GM12878 (cell line): ENCODE measurements at regions not wholly inside any gene's neighbourhood (a gene's known extent, or its start where the extent isn't known, plus 50 kb on each side); places are given as distances from the start of the nearest gene placed in this dataset.

Source experiments
- ATAC-seq: fragments of 200-7000 bp; cut with Tn5 transposase; 3 replicates; pipeline ENCODE4 v1.9.1; 2020; ENCODE audit warnings: mild to moderate bottlenecking, moderate library complexity
- BruUV-seq: library from RNA; stranded (reverse); fragments of 400-500 nt; replicated peaks from 2 replicates; lab custom pipeline; 2021; lab: Mats Ljungman, UMichigan
- CTCF ChIA-PET: fragments of 300-600 bp; sonication (Branson Sonifier 250); formaldehyde crosslinking; extraction: SDS; loops from one replicate; lab custom pipeline; 2021; ENCODE audit warnings: inconsistent platforms; lab: Yijun Ruan, JAX
- POLR2A ChIA-PET: fragments of 350-600 bp; formaldehyde crosslinking; extraction: SDS; loops from one replicate; lab custom pipeline; 2021; ENCODE audit warnings: inconsistent platforms; lab: Charles Lee
- RAD21 ChIA-PET: fragments of 300-600 bp; sonication (Branson Sonifier 250); formaldehyde crosslinking; loops from one replicate; lab custom pipeline; 2023; ENCODE audit warnings: antibody characterized with exemption; ENCODE audit not compliant: unreplicated experiment; lab: Charles Lee
- SMC1A ChIA-PET: fragments of 300-600 bp; sonication (Branson Sonifier 250); formaldehyde crosslinking; loops from one replicate; lab custom pipeline; 2023; ENCODE audit not compliant: unreplicated experiment, uncharacterized antibody; lab: Charles Lee
- DNase-seq: peaks from one replicate; pipeline ENCODE4 v3.0.0-alpha.2; 2011; ENCODE audit warnings: low read depth, low spot score
- FAIRE-seq: peaks from 3 replicates; lab custom pipeline; 2011; peaks lifted over from hg19 to GRCh38; lab: Jason Lieb, UNC
- H2AFZ ChIP-seq: 2 replicates; pipeline ENCODE4 v1.6.0; 2011; ENCODE audit warnings: low read depth, low read length, control low read depth; ENCODE audit not compliant: control insufficient read depth
- H3K27ac ChIP-seq: 2 replicates; pipeline ENCODE4 v1.5.1; 2011; ENCODE audit warnings: control low read depth; ENCODE audit not compliant: control insufficient read depth, insufficient read depth
- H3K27me3 ChIP-seq, 2 experiments: replicated peaks in 1 of 2; 2 replicates each; pipeline versions ENCODE4 v1.6.0 to v1.6.1; 2011; ENCODE audit warnings: low read length in 1 of 2; ENCODE audit not compliant: control insufficient read depth in 2 of 2, insufficient read depth in 2 of 2
- H3K36me3 ChIP-seq, 2 experiments: 2 replicates each; pipeline ENCODE4 v1.5.1; 2011; ENCODE audit warnings: low read length in 1 of 2; ENCODE audit not compliant: control insufficient read depth in 2 of 2, insufficient read depth in 2 of 2
- H3K4me1 ChIP-seq: 2 replicates; pipeline ENCODE4 v1.6.1; 2011; ENCODE audit warnings: mild to moderate bottlenecking, low read length, moderate library complexity, mixed read lengths; ENCODE audit not compliant: control insufficient read depth, insufficient read depth
- H3K4me2 ChIP-seq: 2 replicates; pipeline ENCODE4 v1.6.0; 2011; ENCODE audit warnings: control low read depth; ENCODE audit not compliant: control insufficient read depth, insufficient read depth
- H3K4me3 ChIP-seq: fragments of 200-600 bp; sonication (generic); 2 replicates; pipeline ENCODE4 v1.5.1; 2016
- H3K79me2 ChIP-seq: 2 replicates; pipeline ENCODE4 v1.6.0; 2011; ENCODE audit warnings: low read length; ENCODE audit not compliant: control insufficient read depth, insufficient read depth
- H3K9ac ChIP-seq: 2 replicates; pipeline ENCODE4 v1.8.0; 2011; ENCODE audit warnings: low read length, control low read depth, mixed read lengths; ENCODE audit not compliant: control insufficient read depth, insufficient read depth
- H3K9me3 ChIP-seq: replicated peaks from 3 replicates; pipeline ENCODE4 v1.5.1; 2011; ENCODE audit warnings: mild to moderate bottlenecking, low read length; ENCODE audit not compliant: control insufficient read depth, insufficient read depth
- H4K20me1 ChIP-seq: 2 replicates; pipeline ENCODE4 v1.6.0; 2011; ENCODE audit not compliant: control insufficient read depth, insufficient read depth
- BRCA1 ChIP-seq: IDR thresholded peaks from 2 replicates; pipeline ENCODE4 v1.6.1; 2011; ENCODE audit warnings: low read depth, low read length, improper control_type of control experiment
- ETV6 ChIP-seq, 2 experiments: fragments of 450-650 bp in 1 of 2; IDR thresholded peaks in 1 of 2; conservative IDR thresholded peaks in 1 of 2; 2 replicates each; pipeline ENCODE4 v1.6.1; 2014; ENCODE audit warnings: antibody characterized with exemption in 1 of 2, borderline replicate concordance in 1 of 2, low read depth in 1 of 2, mild to moderate bottlenecking in 1 of 2, moderate library complexity in 1 of 2
- HDAC6 ChIP-seq: fragments of 200-600 bp; sonication (generic); IDR thresholded peaks from one replicate; pipeline ENCODE4 v1.8.0; 2017; ENCODE audit warnings: antibody characterized with exemption; ENCODE audit not compliant: unreplicated experiment
- IRF4 ChIP-seq: IDR thresholded peaks from 2 replicates; pipeline ENCODE4 v1.6.1; 2011; ENCODE audit warnings: low read depth, low read length
- KAT2A ChIP-seq: conservative IDR thresholded peaks from 2 replicates; pipeline ENCODE4 v1.6.1; 2011; ENCODE audit warnings: low read depth, low read length; ENCODE audit not compliant: control insufficient read depth
- NFXL1 ChIP-seq: fragments of 450-650 bp; IDR thresholded peaks from 2 replicates; pipeline ENCODE4 v1.6.1; 2017; ENCODE audit warnings: antibody characterized with exemption, mild to moderate bottlenecking, borderline replicate concordance
- NR2F1 ChIP-seq: fragments of 450-650 bp; conservative IDR thresholded peaks from 2 replicates; pipeline ENCODE4 v1.6.1; 2017; ENCODE audit warnings: mild to moderate bottlenecking
- RAD51 ChIP-seq: fragments of 450-650 bp; IDR thresholded peaks from 2 replicates; pipeline ENCODE4 v1.6.1; 2016; ENCODE audit warnings: moderate library complexity, mild to moderate bottlenecking, inconsistent platforms
- SMAD5 ChIP-seq: IDR thresholded peaks from 2 replicates; pipeline ENCODE4 v1.6.1; 2016; ENCODE audit warnings: antibody characterized with exemption, low read depth
- STAT1 ChIP-seq: fragments of 450-650 bp; conservative IDR thresholded peaks from 2 replicates; pipeline ENCODE4 v1.6.1; 2014; ENCODE audit warnings: antibody characterized with exemption, mild to moderate bottlenecking
- ZSCAN29 ChIP-seq: fragments of 450-650 bp; IDR thresholded peaks from 2 replicates; pipeline ENCODE4 v1.6.1; 2017; ENCODE audit warnings: mild to moderate bottlenecking, moderate library complexity
- WGBS: methylation state at CpG from one replicate; pipeline ENCODE4 v1.1.6; 2016; ENCODE audit warnings: low lambda C conversion rate; ENCODE audit not compliant: insufficient replicate concordance, insufficient coverage; ENCODE audit errors: missing lambda C conversion rate; 5-methylcytosine and 5-hydroxymethylcytosine counted together
- in situ Hi-C: fragments of 300-500 bp; cut with MboI; formaldehyde crosslinking; loops from 9 replicates; pipeline ENCODE4 v1.14.3; 2018; ENCODE audit warnings: mixed read lengths
- intact Hi-C: fragments of 100-400 bp; cut with micrococcal nuclease; formaldehyde crosslinking; loops from one replicate; pipeline ENCODE4 v1.14.2; 2022; ENCODE audit not compliant: unreplicated experiment
- TF ChIP-seq, protein P1 (sequence below): fragments of 450-650 bp; IDR thresholded peaks from 2 replicates; pipeline ENCODE4 v1.6.1; 2016; ENCODE audit warnings: mild to moderate bottlenecking
- TF ChIP-seq, protein P2 (sequence below): fragments of 450-650 bp; conservative IDR thresholded peaks from 2 replicates; pipeline ENCODE4 v1.6.1; 2017; ENCODE audit warnings: mild to moderate bottlenecking, moderate library complexity

DNA sequence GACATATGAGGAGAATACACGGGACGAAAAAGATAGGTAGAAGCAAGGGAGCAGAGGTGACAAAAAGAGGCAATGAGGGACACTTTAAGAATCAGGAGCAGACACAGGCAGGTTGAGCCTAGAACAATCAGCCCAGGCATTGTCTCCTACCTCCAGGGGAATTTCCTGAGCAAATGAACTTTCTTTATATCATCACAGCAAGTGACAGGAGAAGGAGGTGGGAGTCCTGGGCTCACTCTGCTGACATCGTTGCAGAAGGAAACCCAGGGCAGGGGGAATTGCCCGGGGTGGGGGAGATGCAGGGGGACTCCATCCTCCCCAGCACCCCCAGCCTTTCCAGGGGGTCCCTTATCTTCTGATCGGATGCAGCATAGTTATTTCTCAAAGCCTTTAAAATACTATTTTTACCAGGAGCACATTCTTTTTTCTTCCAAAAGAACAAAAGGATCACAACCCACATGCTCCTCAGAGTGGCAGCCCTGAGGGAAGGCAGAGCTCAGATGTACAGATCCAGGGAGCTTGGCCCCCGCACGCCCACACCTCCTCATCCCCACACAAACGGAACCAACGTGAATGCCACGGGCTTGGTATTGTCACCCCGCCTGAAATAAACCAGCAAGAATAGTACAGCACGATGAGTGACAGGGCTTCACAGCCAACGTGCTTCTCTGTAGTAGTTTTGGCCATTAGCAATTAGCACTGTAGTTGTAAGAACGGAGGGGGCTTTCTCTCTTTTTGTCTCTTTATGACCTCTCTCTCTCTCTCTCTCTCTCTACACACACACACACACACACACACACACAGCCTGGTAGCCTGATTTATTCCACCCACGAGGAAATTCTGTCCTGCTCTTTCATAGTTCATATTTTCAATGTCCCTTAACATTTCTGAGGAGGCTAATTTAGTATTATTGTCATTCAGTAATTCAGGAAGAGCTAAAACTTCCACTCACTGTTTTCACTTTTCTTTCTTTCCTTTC, 169.5 kb upstream of the UBL3 start:
- intact Hi-C loops = no loop called here
- no peaks in the 10 kb centered on the region for H4K20me1 ChIP-seq
- RAD21 ChIA-PET = no interaction called here
- H3K4me1 ChIP-seq = no peaks in the 10 kb centered on the region
- no peaks in the 10 kb centered on the region for H3K36me3 ChIP-seq
- SMC1A ChIA-PET = interaction anchor here (3.3 kb wide), 1 partner anchor 8 kb away, joined by 9 read pairs; no protein-coding TSS in a partner anchor
- H2AFZ ChIP-seq = no peak overlapping the region
- H3K9ac ChIP-seq = no peak overlapping the region
- H3K4me2 ChIP-seq = no peak overlapping the region
- no peak overlapping the region for H3K27ac ChIP-seq
- 0 out of 4 replicates have a peak, but pooled peaks cover 0 to 2% of the 10 kb centered on the region in 2 experiments for H3K27me3 ChIP-seq
- H3K9me3 ChIP-seq = no peaks in the 10 kb centered on the region
- no peak for TF ChIP-seq KAT2A
- TF ChIP-seq, protein P1, sequence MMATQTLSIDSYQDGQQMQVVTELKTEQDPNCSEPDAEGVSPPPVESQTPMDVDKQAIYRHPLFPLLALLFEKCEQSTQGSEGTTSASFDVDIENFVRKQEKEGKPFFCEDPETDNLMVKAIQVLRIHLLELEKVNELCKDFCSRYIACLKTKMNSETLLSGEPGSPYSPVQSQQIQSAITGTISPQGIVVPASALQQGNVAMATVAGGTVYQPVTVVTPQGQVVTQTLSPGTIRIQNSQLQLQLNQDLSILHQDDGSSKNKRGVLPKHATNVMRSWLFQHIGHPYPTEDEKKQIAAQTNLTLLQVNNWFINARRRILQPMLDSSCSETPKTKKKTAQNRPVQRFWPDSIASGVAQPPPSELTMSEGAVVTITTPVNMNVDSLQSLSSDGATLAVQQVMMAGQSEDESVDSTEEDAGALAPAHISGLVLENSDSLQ = peak; percentile 33; the same call in 1 of the 2 replicates
- FAIRE-seq (no peak), ATAC-seq (no peak), DNase-seq (no peak)
- BruUV-seq = no TSS peak
- H3K4me3 ChIP-seq = no peak overlapping the region
- no peaks in the 10 kb centered on the region for H3K79me2 ChIP-seq
- 45% methylated on average over 15 of the region's 15 CpGs for WGBS
- POLR2A ChIA-PET = no interaction called here
- in situ Hi-C loops = no loop called here
- CTCF ChIA-PET = no interaction called here

DNA sequence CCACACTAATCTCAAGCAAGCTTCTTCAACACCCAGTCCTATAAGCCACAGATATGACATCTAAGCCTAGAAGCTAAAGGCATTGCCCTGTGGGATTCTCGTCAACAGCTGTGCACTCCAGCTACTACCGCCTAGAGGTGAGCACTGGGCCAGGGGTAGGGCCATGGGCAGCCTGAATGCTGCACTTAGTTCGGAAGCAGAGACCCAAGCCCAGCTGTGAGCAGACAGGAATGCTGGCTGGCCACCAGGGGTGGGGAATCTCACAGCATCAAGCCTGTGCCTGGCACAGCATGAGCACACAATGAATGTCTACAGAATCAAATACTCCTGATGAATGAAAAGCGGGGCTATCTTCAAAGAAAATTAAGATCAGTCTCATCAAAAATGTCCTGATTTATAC, 167.5 kb upstream of the UBL3 start:
- H3K9ac ChIP-seq = no peak overlapping the region
- H2AFZ ChIP-seq = no peak overlapping the region
- no peak overlapping the region for H3K27ac ChIP-seq
- ChIA-PET CTCF (no interaction called here), SMC1A (interaction anchor here (3.3 kb wide), 1 partner anchor 11 kb away, joined by 9 read pairs; no protein-coding TSS in a partner anchor), RAD21 (no interaction called here), POLR2A (no interaction called here)
- intact Hi-C loops (no loop called here), in situ Hi-C loops (no loop called here)
- no TSS peak for BruUV-seq
- no peaks in the 10 kb centered on the region for H3K79me2 ChIP-seq
- no peaks in the 10 kb centered on the region for H4K20me1 ChIP-seq
- no peaks in the 10 kb centered on the region for H3K27me3 ChIP-seq
- no peak overlapping the region for H3K4me3 ChIP-seq
- ATAC-seq (no peak), DNase-seq (no peak), FAIRE-seq (no peak)
- no peak overlapping the region for H3K4me2 ChIP-seq
- WGBS = 46% methylated on average over 4 of the region's 4 CpGs
- H3K4me1 ChIP-seq = no peaks in the 10 kb centered on the region
- TF ChIP-seq, protein P2, sequence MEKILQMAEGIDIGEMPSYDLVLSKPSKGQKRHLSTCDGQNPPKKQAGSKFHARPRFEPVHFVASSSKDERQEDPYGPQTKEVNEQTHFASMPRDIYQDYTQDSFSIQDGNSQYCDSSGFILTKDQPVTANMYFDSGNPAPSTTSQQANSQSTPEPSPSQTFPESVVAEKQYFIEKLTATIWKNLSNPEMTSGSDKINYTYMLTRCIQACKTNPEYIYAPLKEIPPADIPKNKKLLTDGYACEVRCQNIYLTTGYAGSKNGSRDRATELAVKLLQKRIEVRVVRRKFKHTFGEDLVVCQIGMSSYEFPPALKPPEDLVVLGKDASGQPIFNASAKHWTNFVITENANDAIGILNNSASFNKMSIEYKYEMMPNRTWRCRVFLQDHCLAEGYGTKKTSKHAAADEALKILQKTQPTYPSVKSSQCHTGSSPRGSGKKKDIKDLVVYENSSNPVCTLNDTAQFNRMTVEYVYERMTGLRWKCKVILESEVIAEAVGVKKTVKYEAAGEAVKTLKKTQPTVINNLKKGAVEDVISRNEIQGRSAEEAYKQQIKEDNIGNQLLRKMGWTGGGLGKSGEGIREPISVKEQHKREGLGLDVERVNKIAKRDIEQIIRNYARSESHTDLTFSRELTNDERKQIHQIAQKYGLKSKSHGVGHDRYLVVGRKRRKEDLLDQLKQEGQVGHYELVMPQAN = no peak
- TF ChIP-seq SMAD5 (no peak), STAT1 (no peak), HDAC6 (no peak), NR2F1 (no peak), ETV6 (conservative IDR thresholded peaks at IDR 0.05 in 1 of 2, IDR thresholded peaks at IDR 0.05 in 1 of 2; ENCODE audit: borderline replicate concordance in 1 of 2, low read depth in 1 of 2) (no peak), IRF4 (no peak), NFXL1 (no peak), RAD51 (no peak), ZSCAN29 (no peak), BRCA1 (no peak)
- no peaks in the 10 kb centered on the region for H3K36me3 ChIP-seq
- no peaks in the 10 kb centered on the region for H3K9me3 ChIP-seq
